HEK293 (cell line): ENCODE measurements at regions not wholly inside any gene's neighbourhood (a gene's known extent, or its start where the extent isn't known, plus 50 kb on each side); places are given as distances from the start of the nearest gene placed in this dataset.

Experiments
- CTCF ChIA-PET: fragments of 350-600 bp; formaldehyde crosslinking; extraction: SDS; loops from one replicate; lab custom pipeline; 2021; ENCODE audit warnings: antibody characterized with exemption; lab: Yijun Ruan, JAX
- POLR2A ChIA-PET: fragments of 300-600 bp; formaldehyde crosslinking; extraction: SDS; loops from one replicate; lab custom pipeline; 2020; ENCODE audit warnings: antibody characterized with exemption, inconsistent platforms; lab: Yijun Ruan, JAX
- H3K27ac ChIP-seq: fragments of 200-500 bp; sonication (Bioruptor generic); 2 replicates; pipeline ENCODE4 v1.5.1; 2014; ENCODE audit warnings: low read depth, low read length, control low read depth, inconsistent platforms; ENCODE audit errors: extremely low read depth
- H3K36me3 ChIP-seq, 2 experiments: fragments of 200-500 bp in 1 of 2; sonication (Bioruptor generic) in 1 of 2; 1 replicate in 1 of 2; 2 replicates in 1 of 2; pipeline ENCODE4 v1.5.1; 2014 to 2017; ENCODE audit warnings: inconsistent platforms in 2 of 2, low read length in 2 of 2; ENCODE audit not compliant: control insufficient read depth in 2 of 2, insufficient read depth in 1 of 2
- H3K4me1 ChIP-seq: fragments of 200-500 bp; sonication (Bioruptor generic); 2 replicates; pipeline ENCODE4 v1.5.1; 2014; ENCODE audit warnings: mild to moderate bottlenecking, low read length, inconsistent platforms; ENCODE audit not compliant: control insufficient read depth, insufficient read depth
- H3K4me3 ChIP-seq: 2 replicates; pipeline ENCODE4 v1.5.1; 2011; ENCODE audit warnings: low read depth, mild to moderate bottlenecking, control low read depth, low read length, moderate library complexity
- H3K9me3 ChIP-seq: fragments of 200-500 bp; sonication (Bioruptor generic); 2 replicates; pipeline ENCODE4 v1.5.1; 2014; ENCODE audit warnings: low read depth, low read length, inconsistent platforms; ENCODE audit not compliant: control insufficient read depth, insufficient read depth
- MZF1 ChIP-seq: fragments of 450-650 bp; formaldehyde crosslinking; IDR thresholded peaks from 2 replicates; pipeline ENCODE4 v1.5.1; 2017; ENCODE audit warnings: missing biosample characterization, missing genetic modification characterization, borderline replicate concordance
- OSR2 ChIP-seq: fragments of 450-650 bp; formaldehyde crosslinking; IDR thresholded peaks from 2 replicates; pipeline ENCODE4 v1.5.1; 2016; ENCODE audit warnings: missing biosample characterization, missing genetic modification characterization
- PRDM10 ChIP-seq: fragments of 450-650 bp; formaldehyde crosslinking; IDR thresholded peaks from 2 replicates; pipeline ENCODE4 v1.5.1; 2016; ENCODE audit warnings: missing biosample characterization, missing genetic modification characterization
- PRDM6 ChIP-seq: fragments of 450-650 bp; formaldehyde crosslinking; IDR thresholded peaks from 2 replicates; pipeline ENCODE4 v1.5.1; 2017; ENCODE audit warnings: missing biosample characterization, missing genetic modification characterization
- TRIM28 ChIP-seq: IDR thresholded peaks from 2 replicates; pipeline ENCODE4 v1.6.1; 2011; ENCODE audit warnings: low read length, control low read depth, borderline replicate concordance
- ZEB2 ChIP-seq: fragments of 450-650 bp; formaldehyde crosslinking; IDR thresholded peaks from 2 replicates; pipeline ENCODE4 v1.5.1; 2016; ENCODE audit warnings: missing biosample characterization, missing genetic modification characterization
- ZNF174 ChIP-seq: fragments of 450-650 bp; formaldehyde crosslinking; IDR thresholded peaks from 2 replicates; pipeline ENCODE4 v1.5.0; 2017; ENCODE audit warnings: missing biosample characterization, mild to moderate bottlenecking, missing genetic modification characterization
- ZNF202 ChIP-seq: fragments of 450-650 bp; formaldehyde crosslinking; IDR thresholded peaks from 2 replicates; pipeline ENCODE4 v1.5.1; 2016; ENCODE audit warnings: missing biosample characterization, missing genetic modification characterization, borderline replicate concordance
- ZNF211 ChIP-seq: fragments of 450-650 bp; formaldehyde crosslinking; IDR thresholded peaks from 2 replicates; pipeline ENCODE4 v1.5.1; 2016; ENCODE audit warnings: low read depth, missing biosample characterization, missing genetic modification characterization
- ZNF248 ChIP-seq: fragments of 450-650 bp; formaldehyde crosslinking; IDR thresholded peaks from 2 replicates; pipeline ENCODE4 v1.5.1; 2017; ENCODE audit warnings: missing biosample characterization, missing genetic modification characterization
- ZNF26 ChIP-seq: fragments of 450-650 bp; formaldehyde crosslinking; IDR thresholded peaks from 2 replicates; pipeline ENCODE4 v1.5.1; 2016; ENCODE audit warnings: missing biosample characterization, missing genetic modification characterization
- ZNF529 ChIP-seq: fragments of 450-650 bp; formaldehyde crosslinking; IDR thresholded peaks from 2 replicates; pipeline ENCODE4 v1.5.1; 2017; ENCODE audit warnings: missing genetic modification characterization, missing biosample characterization; ENCODE audit not compliant: insufficient replicate concordance
- ZNF629 ChIP-seq: fragments of 450-650 bp; formaldehyde crosslinking; IDR thresholded peaks from 2 replicates; pipeline ENCODE4 v1.5.1; 2017; ENCODE audit warnings: missing biosample characterization, missing genetic modification characterization
- ZNF645 ChIP-seq: fragments of 450-650 bp; formaldehyde crosslinking; IDR thresholded peaks from 2 replicates; pipeline ENCODE4; 2016; ENCODE audit warnings: missing biosample characterization, missing genetic modification characterization
- ZNF660 ChIP-seq: fragments of 450-650 bp; IDR thresholded peaks from 2 replicates; pipeline ENCODE4 v1.5.1; 2018; ENCODE audit warnings: missing biosample characterization, mild to moderate bottlenecking, missing genetic modification characterization
- ZNF747 ChIP-seq: fragments of 450-650 bp; formaldehyde crosslinking; IDR thresholded peaks from 2 replicates; pipeline ENCODE4 v1.5.1; 2016; ENCODE audit warnings: missing biosample characterization, missing genetic modification characterization
- ZNF792 ChIP-seq: fragments of 450-650 bp; formaldehyde crosslinking; IDR thresholded peaks from 2 replicates; pipeline ENCODE4 v1.5.1; 2016; ENCODE audit warnings: missing biosample characterization, missing genetic modification characterization
- ZXDB ChIP-seq: fragments of 450-650 bp; formaldehyde crosslinking; IDR thresholded peaks from 2 replicates; pipeline ENCODE4 v1.5.1; 2016; ENCODE audit warnings: missing biosample characterization, missing genetic modification characterization

GRCh38 chr7:124351950-124352349 is 319.1 kb upstream of the TMEM229A start (continued):
- no peak for TF ChIP-seq PRDM6 (tag by site-specific recombination)

GRCh38 chr7:124349443-124349842 is 316.6 kb upstream of the TMEM229A start:
- H3K27ac ChIP-seq = no peak overlapping the region
- H3K4me3 ChIP-seq = no peak overlapping the region
- POLR2A ChIA-PET = no interaction called here
- TF ChIP-seq ZNF645 (tag by site-specific recombination) = no peak
- TF ChIP-seq ZNF747 (tag by site-specific recombination) = no peak
- TF ChIP-seq ZNF174 (tag by site-specific recombination) = no peak
- no peaks in the 10 kb centered on the region for H3K9me3 ChIP-seq
- H3K36me3 ChIP-seq = no peaks in the 10 kb centered on the region
- no peaks in the 10 kb centered on the region for H3K4me1 ChIP-seq
- CTCF ChIA-PET = no interaction called here

- CTCF ChIA-PET = interaction anchor here (0.6 kb wide), 1 partner anchor 22 kb away, joined by 5 read pairs; no protein-coding TSS in a partner anchor
- POLR2A ChIA-PET = no interaction called here
Observed at GRCh38 chr7:124338861-124339260, 306.0 kb upstream of the TMEM229A start.

More at GRCh38 chr7:124338861-124339260, 306.0 kb upstream of the TMEM229A start:
- H3K4me3 ChIP-seq = no peak overlapping the region
- H3K27ac ChIP-seq = no peak overlapping the region
- TF ChIP-seq ZNF792 (no peak), TRIM28 (no peak), ZNF211 (tag by site-specific recombination) (no peak), ZNF529 (tag by site-specific recombination) (no peak), PRDM10 (tag by site-specific recombination) (no peak), ZEB2 (tag by site-specific recombination) (no peak), MZF1 (tag by site-specific recombination) (no peak), ZNF202 (no peak), ZNF248 (tag by site-specific recombination) (no peak), OSR2 (tag by site-specific recombination) (no peak), ZNF629 (no peak), ZXDB (no peak), ZNF26 (tag by site-specific recombination) (no peak), ZNF660 (tag by site-specific recombination) (no peak)
- H3K9me3 ChIP-seq = no peaks in the 10 kb centered on the region
- H3K4me1 ChIP-seq = no peaks in the 10 kb centered on the region
- no peaks in the 10 kb centered on the region for H3K36me3 ChIP-seq
